ENCODE measurements at regions not wholly inside any gene's neighbourhood (a gene's known extent, or its start where the extent isn't known, plus 50 kb on each side); places are given as distances from the start of the nearest gene placed in this dataset.

DNA sequence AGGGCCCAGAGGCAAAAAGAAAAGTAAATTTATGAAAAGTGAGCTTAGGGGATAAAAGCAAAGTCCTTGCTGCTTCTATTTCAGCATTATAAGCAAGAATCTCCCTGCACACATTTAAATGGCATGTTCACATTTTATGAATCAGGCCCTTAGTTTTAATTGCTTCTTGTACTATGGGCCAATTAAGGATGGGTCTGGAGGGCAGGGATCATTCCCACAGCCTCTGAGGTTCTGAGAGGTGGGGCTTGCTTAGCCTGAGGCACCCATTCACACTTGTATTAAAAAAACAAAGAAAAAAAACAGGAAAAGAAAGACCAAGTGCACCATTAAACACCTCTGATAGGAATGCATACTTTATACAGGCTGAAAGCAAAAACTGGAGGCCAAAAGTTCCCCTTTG is 565.1 kb downstream of the BCL11A start:
- no peak for ATAC-seq (ENCODE audit: insufficient read depth, low read depth)

DNA sequence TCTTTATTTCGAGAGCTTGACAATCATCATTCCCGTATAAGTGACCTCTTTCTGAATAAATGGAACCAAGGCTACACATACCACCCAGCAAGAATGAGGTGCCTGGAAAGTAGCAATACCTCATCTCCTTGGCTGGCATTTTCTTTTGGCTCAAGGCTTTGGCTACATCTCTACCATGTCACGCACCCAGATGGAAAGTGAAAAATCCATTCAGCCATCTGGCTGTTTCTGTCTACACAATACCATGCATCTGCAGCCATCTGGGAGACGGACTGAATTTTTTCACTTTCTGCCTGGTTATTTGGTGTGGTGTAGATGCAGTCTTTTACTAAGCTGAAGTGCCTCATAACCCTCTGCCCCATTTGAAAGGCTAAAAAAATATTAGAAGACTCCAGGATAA is 566.9 kb downstream of the BCL11A start:
- peaks cover 19% of the 10 kb centered on the region for H3K4me1 ChIP-seq (ENCODE audit: insufficient read depth, low read length)
- no peak overlapping the region for H3K27ac ChIP-seq (ENCODE audit: low read length)
- DNase-seq, result no peak
- no peak for ATAC-seq (ENCODE audit: insufficient read depth, low read depth)
- no peaks in the 10 kb centered on the region for H3K79me2 ChIP-seq (ENCODE audit: insufficient read depth, low read length)
- H3K9me3 ChIP-seq (ENCODE audit: insufficient read depth, low read length, severe bottlenecking), result no peaks in the 10 kb centered on the region
- H3K36me3 ChIP-seq (ENCODE audit: insufficient read depth, low read length), result no peaks in the 10 kb centered on the region
- no peak overlapping the region for H3K4me3 ChIP-seq (ENCODE audit: low read depth in 1 of 2, low read length in 2 of 2)
- no peak overlapping the region for H3K9ac ChIP-seq (ENCODE audit: low read depth, low read length)
- no peak overlapping the region for H2AFZ ChIP-seq (ENCODE audit: low read depth, low read length)
- H3K27me3 ChIP-seq (ENCODE audit: insufficient read depth, low read length, poor library complexity), result no peaks in the 10 kb centered on the region
- no peak overlapping the region for H3K4me2 ChIP-seq (ENCODE audit: insufficient read depth, low read length)
- TF ChIP-seq, protein P1, sequence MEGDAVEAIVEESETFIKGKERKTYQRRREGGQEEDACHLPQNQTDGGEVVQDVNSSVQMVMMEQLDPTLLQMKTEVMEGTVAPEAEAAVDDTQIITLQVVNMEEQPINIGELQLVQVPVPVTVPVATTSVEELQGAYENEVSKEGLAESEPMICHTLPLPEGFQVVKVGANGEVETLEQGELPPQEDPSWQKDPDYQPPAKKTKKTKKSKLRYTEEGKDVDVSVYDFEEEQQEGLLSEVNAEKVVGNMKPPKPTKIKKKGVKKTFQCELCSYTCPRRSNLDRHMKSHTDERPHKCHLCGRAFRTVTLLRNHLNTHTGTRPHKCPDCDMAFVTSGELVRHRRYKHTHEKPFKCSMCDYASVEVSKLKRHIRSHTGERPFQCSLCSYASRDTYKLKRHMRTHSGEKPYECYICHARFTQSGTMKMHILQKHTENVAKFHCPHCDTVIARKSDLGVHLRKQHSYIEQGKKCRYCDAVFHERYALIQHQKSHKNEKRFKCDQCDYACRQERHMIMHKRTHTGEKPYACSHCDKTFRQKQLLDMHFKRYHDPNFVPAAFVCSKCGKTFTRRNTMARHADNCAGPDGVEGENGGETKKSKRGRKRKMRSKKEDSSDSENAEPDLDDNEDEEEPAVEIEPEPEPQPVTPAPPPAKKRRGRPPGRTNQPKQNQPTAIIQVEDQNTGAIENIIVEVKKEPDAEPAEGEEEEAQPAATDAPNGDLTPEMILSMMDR (IDR thresholded peaks at IDR 0.05; ENCODE audit: borderline replicate concordance, extremely low read depth, low read length, poor library complexity, severe bottlenecking), result no peak
- no peak for TF ChIP-seq EZH2 (IDR thresholded peaks at IDR 0.05; ENCODE audit: borderline replicate concordance, low read depth, low read length, severe bottlenecking)
- H4K20me1 ChIP-seq (ENCODE audit: insufficient read depth, low read length), result no peaks in the 10 kb centered on the region

More for the DNA sequence above, 565.1 kb downstream of the BCL11A start:
- H3K4me3 ChIP-seq (ENCODE audit: low read depth in 1 of 2, low read length in 2 of 2), result no peak overlapping the region
- no peaks in the 10 kb centered on the region for H4K20me1 ChIP-seq (ENCODE audit: insufficient read depth, low read length)
- peaks cover 19% of the 10 kb centered on the region for H3K4me1 ChIP-seq (ENCODE audit: insufficient read depth, low read length)
- H3K4me2 ChIP-seq (ENCODE audit: insufficient read depth, low read length), result no peak overlapping the region
- H3K79me2 ChIP-seq (ENCODE audit: insufficient read depth, low read length), result no peaks in the 10 kb centered on the region
- H3K9me3 ChIP-seq (ENCODE audit: insufficient read depth, low read length, severe bottlenecking), result no peaks in the 10 kb centered on the region
- TF ChIP-seq EZH2 (IDR thresholded peaks at IDR 0.05; ENCODE audit: borderline replicate concordance, low read depth, low read length, severe bottlenecking), result no peak
- TF ChIP-seq, protein P1 (IDR thresholded peaks at IDR 0.05; ENCODE audit: borderline replicate concordance, extremely low read depth, low read length, poor library complexity, severe bottlenecking), result no peak
- no peak overlapping the region for H2AFZ ChIP-seq (ENCODE audit: low read depth, low read length)
- no peak overlapping the region for H3K27ac ChIP-seq (ENCODE audit: low read length)
- no peak for DNase-seq
- no peaks in the 10 kb centered on the region for H3K36me3 ChIP-seq (ENCODE audit: insufficient read depth, low read length)
- no peak overlapping the region for H3K9ac ChIP-seq (ENCODE audit: low read depth, low read length)
- no peaks in the 10 kb centered on the region for H3K27me3 ChIP-seq (ENCODE audit: insufficient read depth, low read length, poor library complexity)

DNA sequence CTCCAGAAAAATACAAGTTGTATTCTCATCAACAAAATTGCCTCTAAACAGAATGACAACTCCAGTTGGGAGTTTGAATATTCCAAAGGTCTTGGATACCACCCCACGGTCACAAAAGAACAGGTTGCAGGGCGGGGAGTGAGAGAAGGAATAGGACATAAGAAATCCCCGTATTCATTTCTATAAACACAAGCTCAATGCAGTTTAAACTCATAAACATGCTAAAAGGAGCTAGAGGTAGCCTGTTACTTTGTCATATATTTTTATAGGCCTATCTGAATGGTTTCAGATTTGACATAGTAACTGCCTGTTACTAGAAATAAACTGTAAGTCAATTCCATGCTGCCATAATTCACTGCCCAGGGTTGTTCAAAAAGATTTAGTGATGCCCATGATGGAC is 567.5 kb downstream of the BCL11A start:
- H3K9ac ChIP-seq (ENCODE audit: low read depth, low read length), result no peak overlapping the region
- H3K79me2 ChIP-seq (ENCODE audit: insufficient read depth, low read length), result no peaks in the 10 kb centered on the region
- no peak for DNase-seq
- peaks cover 19% of the 10 kb centered on the region for H3K4me1 ChIP-seq (ENCODE audit: insufficient read depth, low read length)
- H3K27ac ChIP-seq (ENCODE audit: low read length), result no peak overlapping the region
- no peak for TF ChIP-seq EZH2 (IDR thresholded peaks at IDR 0.05; ENCODE audit: borderline replicate concordance, low read depth, low read length, severe bottlenecking)
- TF ChIP-seq, protein P1 (IDR thresholded peaks at IDR 0.05; ENCODE audit: borderline replicate concordance, extremely low read depth, low read length, poor library complexity, severe bottlenecking), result no peak
- H2AFZ ChIP-seq (ENCODE audit: low read depth, low read length), result no peak overlapping the region
- no peaks in the 10 kb centered on the region for H3K36me3 ChIP-seq (ENCODE audit: insufficient read depth, low read length)
- no peaks in the 10 kb centered on the region for H3K9me3 ChIP-seq (ENCODE audit: insufficient read depth, low read length, severe bottlenecking)
- no peaks in the 10 kb centered on the region for H4K20me1 ChIP-seq (ENCODE audit: insufficient read depth, low read length)
- no peak overlapping the region for H3K4me3 ChIP-seq (ENCODE audit: low read depth in 1 of 2, low read length in 2 of 2)
- no peaks in the 10 kb centered on the region for H3K27me3 ChIP-seq (ENCODE audit: insufficient read depth, low read length, poor library complexity)
- ATAC-seq (ENCODE audit: insufficient read depth, low read depth), result no peak
- no peak overlapping the region for H3K4me2 ChIP-seq (ENCODE audit: insufficient read depth, low read length)
